Urothelium cell line (cell line): ENCODE measurements at regions not wholly inside any gene's neighbourhood (a gene's known extent, or its start where the extent isn't known, plus 50 kb on each side); places are given as distances from the start of the nearest gene placed in this dataset.

Experiments
- DNase-seq: peaks from one replicate; pipeline ENCODE4 v3.0.0; 2011; ENCODE audit warnings: low spot score, mixed read lengths
- FAIRE-seq: peaks from 2 replicates; lab custom pipeline; 2011; peaks lifted over from hg19 to GRCh38; lab: Jason Lieb, UNC

GRCh38 chr14:31943217-31943799, 133.8 kb upstream of the ARHGAP5 start:
- FAIRE-seq: no peak
- DNase-seq: no peak

- DNase-seq (no peak), FAIRE-seq (no peak)
Observed at GRCh38 chr14:31943861-31944255, 133.2 kb upstream of the ARHGAP5 start.

DNA sequence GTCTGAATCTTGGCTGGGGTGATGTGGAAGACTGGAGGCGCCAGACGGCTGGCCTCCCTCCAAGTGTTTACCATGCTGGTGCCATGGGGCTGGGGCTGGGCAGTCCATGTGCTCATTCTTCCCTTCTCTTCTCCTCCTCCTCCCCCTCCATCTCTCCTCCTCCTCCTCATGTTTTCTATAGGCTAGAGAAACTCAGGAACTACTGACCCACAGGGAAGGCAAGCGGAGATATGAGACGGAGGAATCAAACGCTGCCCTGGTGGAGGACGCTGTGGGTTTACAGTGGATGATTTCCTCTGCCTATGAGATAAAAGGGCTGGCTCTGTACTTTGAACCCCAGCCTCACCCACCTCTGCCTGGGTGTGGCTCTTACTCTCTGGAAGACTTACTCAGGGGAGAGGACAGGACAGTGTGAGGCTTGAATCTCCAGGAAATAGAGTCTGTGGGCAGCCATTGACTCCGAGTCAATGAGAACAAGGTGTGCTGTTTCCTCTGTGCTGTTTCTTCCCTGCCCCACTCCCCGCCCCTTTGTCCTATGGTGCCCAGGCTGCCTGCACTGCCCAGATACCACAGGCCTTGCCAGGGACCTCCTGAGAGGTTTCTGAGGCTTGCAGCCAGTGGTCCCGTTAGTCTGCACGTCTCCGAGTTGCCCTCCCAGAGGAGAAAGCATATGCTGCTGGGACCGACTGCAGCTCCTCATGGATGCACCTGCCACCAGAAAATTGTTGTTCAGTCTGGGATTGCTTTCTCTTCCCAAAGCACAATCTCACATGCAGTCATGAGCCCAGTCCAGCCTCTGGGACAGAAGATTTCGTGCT, 132.6 kb upstream of the ARHGAP5 start:
- FAIRE-seq (no peak), DNase-seq (no peak)

GRCh38 chr14:31945074-31945613, 132.0 kb upstream of the ARHGAP5 start:
- no peak for FAIRE-seq
- no peak for DNase-seq

GRCh38 chr14:31945701-31946100, 131.4 kb upstream of the ARHGAP5 start:
- no peak for DNase-seq
- no peak for FAIRE-seq

DNA sequence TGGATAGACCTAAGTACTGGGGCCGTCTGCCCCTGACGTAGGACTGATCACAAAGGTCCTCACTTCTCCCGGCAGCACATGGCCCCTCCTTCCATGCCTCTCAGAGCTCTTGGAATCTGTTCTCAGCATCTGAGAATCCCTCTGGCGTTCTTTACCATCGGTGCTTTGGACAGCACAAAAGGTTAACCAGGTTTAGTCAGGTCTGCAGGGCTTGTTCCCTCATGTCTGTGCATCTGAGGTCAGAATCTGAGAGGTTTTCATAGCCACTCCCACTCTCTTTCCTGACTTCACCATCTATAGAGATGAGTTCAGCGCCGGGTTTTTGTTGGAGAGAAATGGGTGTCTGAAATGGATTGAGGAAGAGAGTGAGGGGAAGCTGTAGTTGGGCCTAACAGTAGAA, 130.0 kb upstream of the ARHGAP5 start:
- FAIRE-seq: no peak
- no peak for DNase-seq

- DNase-seq: no peak
- no peak for FAIRE-seq
Observed at GRCh38 chr14:31947680-31948595, 129.2 kb upstream of the ARHGAP5 start.

GRCh38 chr14:31949709-31950108, 127.4 kb upstream of the ARHGAP5 start:
- DNase-seq: no peak
- no peak for FAIRE-seq

GRCh38 chr14:31950331-31950730, 126.8 kb upstream of the ARHGAP5 start:
- FAIRE-seq: no peak
- DNase-seq: no peak

DNA sequence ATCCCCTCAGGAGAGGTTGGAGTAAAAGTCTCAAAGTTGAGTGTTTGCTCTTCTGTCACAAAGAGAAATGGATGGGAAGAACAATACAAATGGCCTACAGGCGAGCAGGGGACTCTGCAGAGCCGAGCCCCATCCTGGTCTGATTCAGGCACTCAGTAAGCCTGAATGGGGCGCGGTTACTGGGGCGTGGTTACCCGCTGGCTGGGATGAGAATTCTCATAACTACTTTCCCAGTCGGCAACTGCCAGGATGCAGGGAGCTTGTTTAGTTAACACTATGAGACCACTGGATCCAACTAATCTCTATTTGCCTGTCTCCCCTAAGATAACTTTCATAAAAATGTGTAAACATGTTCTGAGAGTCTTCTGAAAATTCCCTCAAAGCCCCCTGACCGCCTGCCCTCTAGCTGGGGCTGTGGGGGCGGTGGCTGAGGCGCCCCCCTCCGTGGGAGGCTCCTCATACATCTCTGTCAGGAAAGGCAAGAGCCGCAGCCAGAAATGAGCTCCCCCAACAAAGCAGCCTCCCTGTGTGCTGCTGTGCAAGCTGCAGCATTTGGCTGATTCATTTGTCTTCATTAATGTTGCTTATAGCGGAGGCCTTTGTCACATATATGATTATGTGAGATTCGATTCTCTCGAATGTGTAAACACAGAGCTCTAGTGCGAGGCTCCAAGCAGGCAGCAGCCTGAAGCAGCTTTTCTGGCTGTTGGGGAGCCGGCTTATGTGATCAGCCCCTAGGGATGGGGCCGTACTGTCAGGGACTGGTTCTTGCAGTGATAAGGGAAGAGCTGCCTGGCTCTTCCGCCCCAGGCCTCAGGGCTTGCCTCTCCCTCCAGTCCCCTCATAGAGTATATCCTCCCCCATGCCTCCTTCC, 126.1 kb upstream of the ARHGAP5 start:
- peak; percentile 49 for DNase-seq
- no peak for FAIRE-seq

GRCh38 chr14:31951638-31951964, 125.5 kb upstream of the ARHGAP5 start:
- FAIRE-seq (no peak), DNase-seq (no peak)

- FAIRE-seq (no peak), DNase-seq (no peak)
Observed at GRCh38 chr14:31952573-31952972, 124.5 kb upstream of the ARHGAP5 start.

GRCh38 chr14:31953210-31953609, 123.9 kb upstream of the ARHGAP5 start:
- FAIRE-seq (no peak), DNase-seq (no peak)

DNA sequence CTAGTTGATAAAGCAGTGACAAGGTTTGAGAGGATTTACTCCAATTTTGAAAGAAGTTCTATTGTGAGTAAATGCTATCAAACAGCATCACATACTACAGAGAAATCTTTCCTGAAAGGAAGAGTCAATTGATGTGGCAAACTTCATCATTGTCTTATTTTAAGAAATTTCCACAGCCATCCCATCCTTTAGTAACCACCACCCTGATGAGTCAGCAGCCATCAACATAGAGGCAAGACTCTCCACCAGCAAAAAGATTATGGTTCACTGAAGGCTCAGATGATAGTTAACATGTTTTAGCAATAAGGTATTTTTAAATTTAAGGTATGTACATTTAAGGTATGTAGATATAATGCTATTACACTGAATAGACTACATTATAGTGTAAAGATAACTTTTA, 122.1 kb upstream of the ARHGAP5 start:
- no peak for DNase-seq
- FAIRE-seq: no peak

DNA sequence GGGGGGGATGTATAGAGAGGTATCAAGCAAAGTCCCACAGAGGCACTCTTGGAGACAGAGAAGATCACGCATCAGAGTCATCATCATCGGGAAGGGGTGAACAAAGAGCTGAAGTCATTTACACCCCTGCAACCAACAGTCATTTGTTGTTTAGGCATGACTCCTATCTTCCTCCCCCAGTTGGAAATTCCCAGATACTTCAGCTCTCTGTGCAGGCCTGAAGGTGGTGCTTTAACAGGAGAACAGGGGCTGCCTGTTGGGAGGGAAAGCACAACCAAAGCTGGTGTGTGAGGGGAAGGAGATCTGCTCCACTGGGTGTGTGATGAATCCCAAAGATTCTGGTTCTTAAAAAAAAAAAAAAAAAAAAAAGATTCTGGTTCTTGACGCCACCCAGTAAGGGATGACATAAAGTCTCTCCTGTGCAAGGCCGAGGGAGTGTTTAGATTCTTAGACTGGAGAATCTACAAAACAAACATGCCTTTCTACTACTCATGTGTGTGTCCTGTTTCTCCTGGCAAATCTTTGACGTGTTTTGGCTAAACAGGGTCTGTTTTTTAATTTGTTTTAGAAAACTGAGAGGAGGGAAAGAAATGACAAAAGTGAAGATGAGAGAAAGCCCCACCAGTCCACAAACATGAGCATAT, 121.0 kb upstream of the ARHGAP5 start:
- no peak for DNase-seq
- FAIRE-seq: no peak

GRCh38 chr14:31957565-31957964, 119.5 kb upstream of the ARHGAP5 start:
- DNase-seq (no peak), FAIRE-seq (no peak)

- FAIRE-seq (no peak), DNase-seq (no peak)
Observed at GRCh38 chr14:31960039-31960438, 117.1 kb upstream of the ARHGAP5 start.

DNA sequence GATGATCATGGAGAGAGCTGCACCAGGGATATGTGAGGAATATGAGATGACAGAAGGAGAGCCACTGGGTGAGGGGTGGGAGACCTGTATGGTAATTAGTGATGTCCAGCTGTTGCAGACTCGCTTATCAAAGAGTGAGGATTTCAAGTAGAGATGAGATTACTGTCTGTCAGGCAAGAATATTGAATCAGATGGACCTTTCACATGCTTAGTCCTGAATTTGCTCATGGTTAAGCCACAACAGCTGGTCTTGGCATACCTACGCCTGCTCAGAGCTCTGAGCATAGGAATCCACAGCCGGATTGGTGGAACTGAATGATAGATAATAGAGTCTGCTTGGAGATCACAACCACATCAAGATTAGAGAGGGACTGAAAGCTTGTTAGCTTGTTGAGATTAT, 115.2 kb upstream of the ARHGAP5 start:
- DNase-seq (no peak), FAIRE-seq (no peak)

DNA sequence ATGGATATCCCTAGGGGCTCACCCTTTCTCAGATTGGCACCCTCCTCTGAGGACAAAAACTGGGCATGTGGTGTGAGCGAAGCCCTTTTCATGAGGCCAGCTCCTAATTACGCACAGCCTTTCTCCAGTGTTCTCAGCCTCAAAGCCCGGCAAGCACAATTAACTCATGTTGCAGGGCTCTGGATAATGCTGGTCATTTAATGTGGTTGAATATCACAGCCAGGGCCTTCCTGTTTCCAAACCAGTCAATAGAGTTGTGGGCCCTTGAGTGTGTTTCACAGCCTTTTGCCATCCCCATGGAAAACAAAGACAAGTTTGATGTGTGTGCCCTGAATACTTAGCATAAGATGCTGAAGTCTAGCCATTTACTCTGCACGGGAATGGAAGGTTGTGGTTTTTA, 114.2 kb upstream of the ARHGAP5 start:
- DNase-seq (no peak), FAIRE-seq (no peak)

DNA sequence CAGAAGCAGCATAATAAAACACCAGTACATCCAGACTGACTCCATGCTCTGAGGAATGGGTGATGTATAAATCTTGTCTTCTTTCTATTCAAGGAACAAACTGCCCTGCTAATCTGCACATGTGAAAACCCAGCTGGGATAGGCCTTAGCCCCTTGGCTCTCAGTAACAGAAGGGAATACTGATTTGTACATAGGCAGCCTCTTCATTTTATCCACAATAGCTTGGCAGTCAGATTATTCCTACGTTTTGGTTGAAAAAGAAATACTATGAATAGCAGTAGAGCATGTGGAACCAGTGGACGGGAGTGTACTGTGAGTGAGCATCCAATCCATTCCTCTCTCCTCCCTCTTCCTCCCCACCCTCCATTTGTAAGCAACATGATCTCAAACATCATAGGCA, 113.5 kb upstream of the ARHGAP5 start:
- DNase-seq (no peak), FAIRE-seq (no peak)
